Inferior parietal cortex (tissue), 1 donor: ENCODE measurements at regions not wholly inside any gene's neighbourhood (a gene's known extent, or its start where the extent isn't known, plus 50 kb on each side); places are given as distances from the start of the nearest gene placed in this dataset.
"Not testable (repeated sequence)": the region's sequence is repeated elsewhere in the genome, so short reads cannot be mapped to it uniquely, and the experiment has no call there.

Experiments used
- DNase-seq: peaks from one replicate; pipeline ENCODE4 v3.0.0-alpha.2; 2016; ENCODE audit errors: extremely low spot score

DNA sequence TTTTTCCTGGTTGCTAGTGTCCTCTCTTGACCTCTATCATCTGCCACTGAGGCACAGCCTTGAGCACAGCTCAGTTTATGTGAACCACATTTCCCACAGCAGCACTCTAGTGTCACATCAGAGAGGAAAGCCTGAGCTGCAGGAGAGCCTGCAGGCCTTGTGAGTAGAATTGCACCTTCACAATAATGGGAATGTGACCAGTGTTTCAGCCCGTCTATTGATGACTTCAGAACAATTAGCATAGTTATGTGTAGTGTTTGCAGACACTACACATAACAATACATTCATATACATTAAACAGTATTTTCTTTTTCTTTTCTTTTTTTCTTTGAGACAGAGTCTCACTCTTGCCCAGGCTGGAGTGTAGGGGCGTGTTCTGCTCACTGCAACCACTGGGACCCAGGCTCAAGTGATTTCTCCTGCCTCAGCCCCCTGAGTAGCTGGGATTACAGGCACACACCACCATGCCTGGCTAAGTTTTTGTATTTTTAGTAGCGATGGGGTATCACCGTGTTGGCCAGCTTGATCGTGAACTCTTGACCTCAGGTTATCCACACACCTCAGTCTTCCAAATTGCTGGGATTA, 108.0 kb upstream of the LRRC3B start:
- DNase-seq: not testable (repeated sequence)

- no peak for DNase-seq
Measured at GRCh38 chr3:26515351-26515750, 107.2 kb upstream of the LRRC3B start.

GRCh38 chr3:26521261-26521660, 101.3 kb upstream of the LRRC3B start:
- DNase-seq: no peak

GRCh38 chr3:26522919-26523318, 99.7 kb upstream of the LRRC3B start:
- DNase-seq: no peak

DNA sequence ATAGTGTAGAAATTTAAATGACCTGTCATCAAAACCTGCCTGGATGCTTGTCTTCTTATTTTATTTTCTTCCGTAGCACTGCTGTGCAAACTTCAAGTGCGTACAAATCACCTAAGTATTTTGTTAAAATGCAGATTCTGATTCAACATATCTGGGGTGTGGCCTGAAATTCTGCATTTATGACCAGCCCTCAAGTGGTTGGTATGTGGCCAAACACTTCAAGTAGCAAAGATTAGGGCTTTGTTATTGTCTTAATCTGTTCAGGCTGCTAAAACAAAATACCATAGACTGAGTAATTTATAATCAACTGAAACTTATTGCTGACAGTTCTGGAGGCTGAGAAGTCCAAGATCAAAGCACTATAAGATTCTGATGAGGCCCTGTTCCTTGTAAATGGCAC, 97.6 kb upstream of the LRRC3B start:
- DNase-seq: no peak

DNA sequence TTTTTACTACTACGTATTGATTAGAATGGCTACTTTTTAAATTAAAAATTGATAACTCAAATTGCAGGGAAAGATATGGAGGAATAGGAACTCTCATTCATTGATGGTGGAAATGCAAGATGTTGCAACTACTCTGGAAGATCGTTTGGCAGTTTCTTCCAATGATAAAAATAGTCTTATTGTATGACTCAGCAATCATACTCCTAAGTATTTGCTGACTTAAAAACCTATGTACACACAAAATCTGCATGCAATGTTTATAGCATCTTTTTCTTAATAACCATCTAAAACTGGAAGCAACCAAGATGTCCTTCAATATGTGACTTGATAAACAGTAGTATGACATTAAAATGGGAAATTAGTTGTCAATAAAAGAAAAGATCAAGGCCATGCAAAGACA, 87.4 kb upstream of the LRRC3B start:
- no peak for DNase-seq

GRCh38 chr3:26536955-26537354, 85.6 kb upstream of the LRRC3B start:
- no peak for DNase-seq

GRCh38 chr3:26550413-26550812, 72.2 kb upstream of the LRRC3B start:
- no peak for DNase-seq

DNA sequence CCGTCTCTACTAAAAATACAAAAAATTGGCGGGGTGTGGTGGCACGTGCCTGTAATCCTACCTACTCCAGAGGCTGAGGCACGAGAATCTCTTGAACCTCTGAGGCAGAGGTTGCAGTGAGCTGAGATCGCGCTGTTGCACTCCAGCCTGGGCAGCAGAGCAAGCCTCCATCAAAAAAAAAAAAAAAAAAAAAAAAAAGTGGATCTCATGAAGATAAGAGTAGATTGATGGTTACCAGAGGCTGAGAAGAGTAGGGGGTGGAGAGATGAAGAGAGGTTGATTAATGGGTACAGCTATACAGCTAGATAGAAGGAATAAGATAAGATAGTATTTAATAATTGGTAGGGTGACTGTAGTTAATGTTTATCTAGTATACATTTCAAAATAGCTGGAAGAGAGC, 65.9 kb upstream of the LRRC3B start:
- no peak for DNase-seq

DNA sequence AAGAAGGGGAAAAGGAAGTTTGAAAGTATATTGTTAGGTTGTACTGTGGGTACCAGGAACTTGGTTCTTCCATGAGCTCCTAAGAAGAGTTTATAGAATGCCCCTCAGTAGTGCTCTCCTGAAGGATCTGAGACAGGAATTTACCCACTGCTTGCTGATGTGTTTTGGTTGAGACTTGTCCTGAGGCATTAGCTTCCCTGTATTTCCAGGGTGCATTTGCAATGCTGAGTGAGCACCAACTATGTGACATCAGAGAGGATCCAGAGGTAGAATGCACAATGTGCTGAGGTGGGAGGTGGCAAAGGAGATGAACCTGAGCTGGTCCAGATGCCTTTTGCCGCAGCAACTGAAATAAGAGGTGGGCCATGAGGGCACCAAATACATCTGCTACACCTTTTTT, 64.3 kb upstream of the LRRC3B start:
- no peak for DNase-seq

DNA sequence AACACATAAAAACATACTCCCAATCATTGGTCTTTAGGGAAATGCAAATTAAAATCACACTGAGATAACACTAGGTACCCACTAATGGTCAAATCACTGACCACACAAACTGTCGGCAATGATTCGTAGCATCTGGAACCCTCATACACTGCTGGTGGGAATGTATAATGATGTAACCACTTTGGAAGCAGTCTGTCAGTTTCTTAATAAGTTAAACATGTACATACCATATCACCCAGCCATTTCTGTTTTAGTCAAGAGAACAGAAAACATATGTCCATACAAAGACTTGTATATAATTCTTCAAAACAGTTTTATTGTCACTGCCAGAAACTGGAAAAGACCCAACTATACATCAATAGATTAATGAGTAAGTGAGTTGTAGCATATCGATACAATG, 63.3 kb upstream of the LRRC3B start:
- no peak for DNase-seq

DNA sequence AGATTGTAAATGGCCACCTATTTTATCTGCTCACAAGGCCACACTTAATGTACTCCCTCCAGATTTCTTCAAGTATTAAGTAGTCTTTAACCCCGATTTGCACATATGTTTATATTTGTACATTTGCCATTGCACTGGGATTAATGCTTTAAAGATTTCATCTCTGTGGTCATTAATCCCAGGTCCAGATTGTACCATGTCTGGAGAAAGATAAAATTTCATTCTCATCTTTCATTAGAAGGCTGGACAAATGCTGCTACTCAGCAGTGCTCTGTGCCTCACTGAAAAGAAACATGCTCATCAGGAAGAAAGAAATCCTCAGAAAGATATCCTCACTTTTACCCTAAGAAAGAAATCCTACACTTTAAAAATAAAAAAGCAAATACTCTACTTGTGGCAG, 62.5 kb upstream of the LRRC3B start:
- no peak for DNase-seq

- DNase-seq: no peak
Measured at GRCh38 chr3:26562021-26562768, 60.4 kb upstream of the LRRC3B start.
